ENCODE measurements at regions not wholly inside any gene's neighbourhood (a gene's known extent, or its start where the extent isn't known, plus 50 kb on each side); places are given as distances from the start of the nearest gene placed in this dataset.
A peak's percentile ranks its signal among the peaks of the same experiment; 100 is the strongest.

- peak; percentile 85 for DNase-seq
- TF ChIP-seq EZH2 (IDR thresholded peaks at IDR 0.05; ENCODE audit: borderline replicate concordance, insufficient read depth, low read depth, low read length, poor library complexity, severe bottlenecking) (no peak), CTCF (IDR thresholded peaks at IDR 0.05) (peak; percentile 93)
- H3K4me3 Mint-ChIP-seq, result no peak overlapping the region
- H3K79me2 ChIP-seq (ENCODE audit: control insufficient read depth, insufficient read depth, low read length), result no peaks in the 10 kb centered on the region
- peak overlapping the region; percentile 49 for H3K4me2 ChIP-seq (replicated peaks; ENCODE audit: low read depth, low read length, poor library complexity, severe bottlenecking)
- no peaks in the 10 kb centered on the region for H4K20me1 ChIP-seq (ENCODE audit: control insufficient read depth, insufficient read depth, low read length, poor library complexity, severe bottlenecking)
- no peaks in the 10 kb centered on the region for H3K36me3 ChIP-seq (replicated peaks in 1 of 2; ENCODE audit: control extremely low read depth in 1 of 2, control insufficient read depth in 1 of 2, extremely low read depth in 1 of 2, insufficient read depth in 2 of 2, low read length in 1 of 2)
- H3K9me3 Mint-ChIP-seq (ENCODE audit: insufficient read depth), result no peaks in the 10 kb centered on the region
- no peaks in the 10 kb centered on the region for H3K27me3 Mint-ChIP-seq
- no peak overlapping the region for H3K9ac ChIP-seq (ENCODE audit: low read length)
- no peaks in the 10 kb centered on the region for H3K9me3 ChIP-seq (ENCODE audit: control extremely low read depth in 1 of 3, control insufficient read depth in 2 of 3, insufficient read depth in 1 of 3, low read length in 2 of 3)
- H3K27me3 ChIP-seq (replicated peaks in 1 of 4; ENCODE audit: control extremely low read depth in 1 of 4, control insufficient read depth in 3 of 4, insufficient read depth in 4 of 4, low read length in 3 of 4), result peaks cover 0 to 3% (median 0%) of the 10 kb centered on the region in 4 experiments
- peaks cover 0 to 3% of the 10 kb centered on the region in 2 donors for H3K4me1 ChIP-seq (ENCODE audit: control insufficient read depth in 2 of 2, insufficient read depth in 2 of 2, low read length in 2 of 2)
- H3K4me3 ChIP-seq (ENCODE audit: control extremely low read depth in 1 of 5, extremely low read depth in 1 of 5, insufficient read depth in 1 of 5, low read depth in 2 of 5, low read length in 4 of 5), result no peak overlapping the region
- POLR2A ChIA-PET, result interaction anchor here (0.6 kb wide), 2 partner anchors 13 to 118 kb away, joined by 3 to 5 read pairs; no protein-coding TSS in a partner anchor
- intact Hi-C loops (cut with micrococcal nuclease), result loop anchor here (1.0 to 5.0 kb wide), 7 partner anchors 14 to 1912 kb away; no protein-coding TSS in a partner anchor
- peak; percentile 100 for ATAC-seq (ENCODE audit: low read depth)
- peak overlapping the region; percentile 77 for H2AFZ ChIP-seq (ENCODE audit: insufficient read depth, low read depth, low read length, poor library complexity, severe bottlenecking)
- no peak overlapping the region for H3K27ac ChIP-seq (ENCODE audit: low read length in 2 of 2)
- peaks cover 4% of the 10 kb centered on the region for H3K4me1 Mint-ChIP-seq
- 26% methylated on average over 6 of the region's 9 CpGs for WGBS (ENCODE audit: insufficient coverage)
- CTCF ChIA-PET, result interaction anchor here (0.6 to 7.5 kb wide), 43 partner anchors 9 to 1919 kb away, joined by 3 to 135 read pairs (median 6); no protein-coding TSS in a partner anchor
- H3K27ac Mint-ChIP-seq, result peak overlapping the region; percentile 50
Measured at GRCh38 chr2:60674524-60675165, 81.4 kb upstream of the PAPOLG start.

GRCh38 chr2:60675301-60675700 is 80.8 kb upstream of the PAPOLG start:
- Histone ChIP-seq H2AFZ (ENCODE audit: insufficient read depth, low read depth, low read length, poor library complexity, severe bottlenecking) (no peak overlapping the region), H3K4me2 (replicated peaks; ENCODE audit: low read depth, low read length, poor library complexity, severe bottlenecking) (no peak overlapping the region), H3K4me1 (ENCODE audit: control insufficient read depth in 2 of 2, insufficient read depth in 2 of 2, low read length in 2 of 2) (peaks cover 0 to 3% of the 10 kb centered on the region in 2 donors), H3K9ac (ENCODE audit: low read length) (no peak overlapping the region), H4K20me1 (ENCODE audit: control insufficient read depth, insufficient read depth, low read length, poor library complexity, severe bottlenecking) (no peaks in the 10 kb centered on the region), H3K9me3 (ENCODE audit: control extremely low read depth in 1 of 3, control insufficient read depth in 2 of 3, insufficient read depth in 1 of 3, low read length in 2 of 3) (no peaks in the 10 kb centered on the region), H3K36me3 (replicated peaks in 1 of 2; ENCODE audit: control extremely low read depth in 1 of 2, control insufficient read depth in 1 of 2, extremely low read depth in 1 of 2, insufficient read depth in 2 of 2, low read length in 1 of 2) (no peaks in the 10 kb centered on the region), H3K79me2 (ENCODE audit: control insufficient read depth, insufficient read depth, low read length) (no peaks in the 10 kb centered on the region), H3K4me3 (ENCODE audit: control extremely low read depth in 1 of 5, extremely low read depth in 1 of 5, insufficient read depth in 1 of 5, low read depth in 2 of 5, low read length in 4 of 5) (no peak overlapping the region), H3K27ac (ENCODE audit: low read length in 2 of 2) (no peak overlapping the region), H3K27me3 (replicated peaks in 1 of 4; ENCODE audit: control extremely low read depth in 1 of 4, control insufficient read depth in 3 of 4, insufficient read depth in 4 of 4, low read length in 3 of 4) (peaks cover 0 to 3% (median 0%) of the 10 kb centered on the region in 4 experiments)
- H3K27me3 Mint-ChIP-seq, result peaks cover 4% of the 10 kb centered on the region
- ChIA-PET CTCF (interaction anchor here (0.7 to 7.5 kb wide), 35 partner anchors 10 to 1920 kb away, joined by 3 to 135 read pairs (median 8); no protein-coding TSS in a partner anchor), POLR2A (no interaction called here)
- ATAC-seq (ENCODE audit: low read depth) (no peak), DNase-seq (no peak)
- H3K9me3 Mint-ChIP-seq (ENCODE audit: insufficient read depth), result no peaks in the 10 kb centered on the region
- H3K4me3 Mint-ChIP-seq, result no peak overlapping the region
- H3K27ac Mint-ChIP-seq, result no peak overlapping the region
- intact Hi-C loops (cut with micrococcal nuclease), result loop anchor here (2.0 kb wide), 4 partner anchors 14 to 1650 kb away; no protein-coding TSS in a partner anchor
- TF ChIP-seq EZH2 (IDR thresholded peaks at IDR 0.05; ENCODE audit: borderline replicate concordance, insufficient read depth, low read depth, low read length, poor library complexity, severe bottlenecking) (no peak), CTCF (IDR thresholded peaks at IDR 0.05) (no peak)
- no CpG with 5 or more reads among the region's 3 CpGs for WGBS (ENCODE audit: insufficient coverage)
- H3K4me1 Mint-ChIP-seq, result peaks cover 4% of the 10 kb centered on the region
